ENCODE measurements at regions not wholly inside any gene's neighbourhood (a gene's known extent, or its start where the extent isn't known, plus 50 kb on each side); places are given as distances from the start of the nearest gene placed in this dataset.

DNA sequence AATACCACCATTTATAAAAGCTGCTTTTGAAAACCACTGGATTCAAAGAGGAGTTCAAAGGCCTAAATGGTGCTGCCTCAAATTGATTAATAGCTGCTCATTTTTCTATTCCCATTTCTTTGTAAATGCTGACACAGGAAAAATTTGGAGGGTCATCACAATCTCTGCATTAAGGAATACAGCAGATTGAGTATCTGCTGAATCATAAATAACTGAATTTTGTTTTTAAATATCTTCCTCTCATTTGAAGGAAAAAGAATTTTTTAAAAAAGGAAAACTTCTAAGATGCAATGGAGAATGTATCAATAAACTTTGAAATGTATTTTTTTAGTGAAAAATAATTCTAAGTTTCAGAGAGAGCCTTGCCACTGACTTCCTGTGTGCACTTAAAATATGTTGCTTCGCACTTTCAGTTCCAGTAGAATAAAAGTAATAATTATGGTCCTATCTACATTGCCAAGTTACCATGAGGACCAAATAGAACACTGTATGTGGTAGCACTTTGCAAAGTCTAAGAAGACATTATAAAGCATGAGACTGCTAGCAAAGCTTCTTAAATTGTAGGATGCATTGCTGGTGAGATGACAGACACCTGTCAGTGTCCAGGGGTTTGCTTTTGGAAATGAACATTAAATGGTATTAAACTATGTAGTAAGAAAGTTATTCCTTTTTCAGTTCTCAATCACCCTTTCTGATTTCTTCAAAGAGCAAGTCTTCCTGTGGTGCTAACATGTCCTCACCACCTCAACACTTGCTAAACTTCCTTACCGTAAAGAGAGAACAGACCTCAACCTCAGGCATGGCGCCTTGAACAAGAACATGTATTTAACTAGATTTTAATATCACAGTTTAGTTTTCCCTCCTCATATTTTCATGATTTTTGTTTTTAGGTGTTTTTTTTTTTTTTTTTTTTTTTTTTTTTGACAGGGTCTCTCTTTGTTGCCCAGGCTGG lies 555.1 kb downstream of the EBF1 start:
- no peak for DNase-seq
- intact Hi-C loops (cut with DNase I): no loop called here
- H3K4me3 ChIP-seq (replicated peaks in 1 of 3): no peak overlapping the region
- 94 to 96% methylated on average over 3 of the region's 3 CpGs for WGBS, 2 donors
- no peaks in the 10 kb centered on the region for H3K36me3 ChIP-seq
- no peak overlapping the region for H3K27ac ChIP-seq
- H3K4me1 ChIP-seq: no peaks in the 10 kb centered on the region
- TF ChIP-seq, protein P1, sequence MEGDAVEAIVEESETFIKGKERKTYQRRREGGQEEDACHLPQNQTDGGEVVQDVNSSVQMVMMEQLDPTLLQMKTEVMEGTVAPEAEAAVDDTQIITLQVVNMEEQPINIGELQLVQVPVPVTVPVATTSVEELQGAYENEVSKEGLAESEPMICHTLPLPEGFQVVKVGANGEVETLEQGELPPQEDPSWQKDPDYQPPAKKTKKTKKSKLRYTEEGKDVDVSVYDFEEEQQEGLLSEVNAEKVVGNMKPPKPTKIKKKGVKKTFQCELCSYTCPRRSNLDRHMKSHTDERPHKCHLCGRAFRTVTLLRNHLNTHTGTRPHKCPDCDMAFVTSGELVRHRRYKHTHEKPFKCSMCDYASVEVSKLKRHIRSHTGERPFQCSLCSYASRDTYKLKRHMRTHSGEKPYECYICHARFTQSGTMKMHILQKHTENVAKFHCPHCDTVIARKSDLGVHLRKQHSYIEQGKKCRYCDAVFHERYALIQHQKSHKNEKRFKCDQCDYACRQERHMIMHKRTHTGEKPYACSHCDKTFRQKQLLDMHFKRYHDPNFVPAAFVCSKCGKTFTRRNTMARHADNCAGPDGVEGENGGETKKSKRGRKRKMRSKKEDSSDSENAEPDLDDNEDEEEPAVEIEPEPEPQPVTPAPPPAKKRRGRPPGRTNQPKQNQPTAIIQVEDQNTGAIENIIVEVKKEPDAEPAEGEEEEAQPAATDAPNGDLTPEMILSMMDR (IDR thresholded peaks at IDR 0.05): no peak
- TF ChIP-seq POLR2A (IDR thresholded peaks at IDR 0.05): no peak
- no peaks in the 10 kb centered on the region for H3K9me3 ChIP-seq
- no peaks in the 10 kb centered on the region for H3K27me3 ChIP-seq

DNA sequence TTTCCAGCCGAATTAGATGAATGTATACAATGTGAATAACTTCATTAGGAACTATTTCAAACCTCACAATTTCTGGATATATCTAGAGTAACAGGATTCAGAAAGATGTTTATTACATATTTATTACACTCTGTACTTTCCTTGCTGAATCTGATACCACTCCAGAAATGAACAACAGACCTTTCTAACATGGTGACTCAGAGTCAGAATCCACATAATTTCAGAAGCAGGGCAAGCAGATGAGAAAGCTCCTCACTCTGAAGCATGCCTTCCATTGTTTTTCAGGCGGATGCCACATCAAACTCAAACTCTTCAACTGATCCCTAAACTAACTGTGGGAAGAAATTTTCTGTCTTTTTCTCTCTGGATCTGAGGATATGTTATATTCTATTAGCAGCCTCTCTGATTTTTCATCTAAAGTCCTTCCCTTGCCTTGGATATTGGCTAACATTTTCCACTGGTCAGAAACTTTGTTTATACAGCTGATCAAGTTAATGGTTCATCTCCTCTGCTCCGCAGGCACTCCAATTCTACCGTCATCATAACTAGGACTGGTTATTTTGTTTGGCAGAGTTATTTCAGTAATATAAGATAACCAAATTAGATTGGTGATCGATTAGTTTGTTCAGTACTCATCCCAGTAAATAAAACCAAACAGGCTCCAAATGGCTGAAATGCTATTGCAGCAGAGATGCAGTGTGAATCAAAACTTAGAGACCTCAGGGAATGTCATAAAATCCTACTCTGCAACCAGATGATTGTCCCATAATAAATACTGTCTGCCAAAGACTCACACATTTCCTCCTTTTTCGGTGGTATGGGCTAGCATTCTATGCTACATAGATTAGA lies 556.0 kb downstream of the EBF1 start:
- TF ChIP-seq, protein P1 (IDR thresholded peaks at IDR 0.05): no peak
- TF ChIP-seq POLR2A (IDR thresholded peaks at IDR 0.05): no peak
- no peak overlapping the region for H3K27ac ChIP-seq
- intact Hi-C loops (cut with DNase I): no loop called here
- no peaks in the 10 kb centered on the region for H3K4me1 ChIP-seq
- no peak overlapping the region for H3K4me3 ChIP-seq (replicated peaks in 1 of 3)
- 73 to 74% methylated on average over 6 of the region's 6 CpGs for WGBS, 2 donors
- H3K27me3 ChIP-seq: no peaks in the 10 kb centered on the region
- no peaks in the 10 kb centered on the region for H3K36me3 ChIP-seq
- no peaks in the 10 kb centered on the region for H3K9me3 ChIP-seq
- DNase-seq: no peak

DNA sequence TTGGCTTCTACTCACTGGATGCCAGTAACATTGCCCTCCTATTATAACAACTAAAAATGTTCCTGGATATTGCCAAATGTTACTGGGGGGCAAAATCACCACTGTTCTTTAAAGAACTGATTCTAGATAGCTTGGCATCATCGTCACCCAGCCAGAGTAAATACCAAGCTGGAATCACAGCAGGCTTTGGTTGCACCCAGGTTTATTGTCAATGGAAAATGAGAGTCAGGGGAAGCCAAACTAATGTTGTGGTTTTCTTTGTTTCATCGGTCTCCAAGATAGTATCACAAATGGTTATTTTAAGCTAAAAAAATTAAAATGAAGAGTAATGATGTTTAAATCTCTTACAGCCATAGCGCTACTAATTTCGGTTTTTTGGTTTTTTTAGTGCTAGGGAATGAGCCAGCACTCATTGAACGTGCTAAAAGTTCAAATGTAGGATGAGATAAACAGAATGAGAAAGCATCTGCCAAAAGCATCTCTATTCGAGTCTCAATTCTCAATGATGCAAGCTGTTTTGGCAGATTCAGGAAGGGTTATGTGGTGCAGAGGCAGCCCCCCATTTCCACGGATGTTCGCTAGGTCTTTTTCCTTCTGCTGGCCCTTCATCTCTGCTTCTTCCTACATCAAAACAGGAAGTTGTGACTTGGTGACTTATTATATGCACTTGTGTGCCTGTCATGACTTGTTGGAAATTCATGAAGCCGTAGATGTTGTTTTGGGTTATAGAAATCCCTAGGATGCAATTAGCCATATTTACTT lies 558.0 kb downstream of the EBF1 start:
- H3K27ac ChIP-seq: no peak overlapping the region
- DNase-seq: no peak
- no peaks in the 10 kb centered on the region for H3K9me3 ChIP-seq
- H3K4me1 ChIP-seq: no peaks in the 10 kb centered on the region
- TF ChIP-seq POLR2A (IDR thresholded peaks at IDR 0.05): no peak
- TF ChIP-seq, protein P1 (IDR thresholded peaks at IDR 0.05): no peak
- no peak overlapping the region for H3K4me3 ChIP-seq (replicated peaks in 1 of 3)
- no peaks in the 10 kb centered on the region for H3K36me3 ChIP-seq
- intact Hi-C loops (cut with DNase I): no loop called here
- 73 to 83% methylated on average over 9 of the region's 9 CpGs for WGBS, 2 donors
- H3K27me3 ChIP-seq: no peaks in the 10 kb centered on the region

DNA sequence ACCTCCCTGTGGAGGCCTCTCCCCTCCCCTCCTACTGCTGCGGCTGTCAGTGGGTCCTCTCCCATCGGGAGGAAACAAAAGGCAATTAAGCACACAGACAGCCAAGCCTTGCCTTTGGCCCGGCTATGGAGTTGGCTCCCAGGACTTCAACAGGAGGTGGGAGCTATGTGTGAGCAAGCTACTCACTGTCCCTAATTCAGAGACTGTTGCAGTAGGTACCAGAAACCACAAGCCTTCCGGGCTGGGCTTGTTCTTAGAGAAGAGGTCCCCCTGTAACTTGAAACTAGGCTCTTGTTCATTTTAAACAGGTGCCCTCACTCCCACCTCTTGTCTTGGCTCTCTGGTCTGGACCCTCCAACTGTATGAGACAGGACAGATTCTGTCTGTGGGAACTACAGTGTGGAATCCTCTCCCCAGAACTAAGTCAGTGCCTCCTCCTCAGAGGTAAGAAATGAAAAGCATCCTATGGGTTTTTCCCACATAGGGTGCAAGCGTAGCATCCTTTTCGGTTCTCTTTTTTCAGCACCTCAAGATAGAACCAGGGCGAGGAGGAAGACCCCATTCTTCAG lies 561.1 kb downstream of the EBF1 start:
- DNase-seq: no peak
- intact Hi-C loops (cut with DNase I): no loop called here
- TF ChIP-seq POLR2A (IDR thresholded peaks at IDR 0.05): no peak
- TF ChIP-seq, protein P1 (IDR thresholded peaks at IDR 0.05): no peak
- WGBS, 2 donors: 59 to 63% methylated on average over 6 to 7 of the region's 7 CpGs
- no peaks in the 10 kb centered on the region for H3K36me3 ChIP-seq
- H3K9me3 ChIP-seq: no peaks in the 10 kb centered on the region
- no peaks in the 10 kb centered on the region for H3K27me3 ChIP-seq
- no peak overlapping the region for H3K4me3 ChIP-seq (replicated peaks in 1 of 3)
- H3K4me1 ChIP-seq: no peaks in the 10 kb centered on the region
- no peak overlapping the region for H3K27ac ChIP-seq

Measured in thyroid gland (tissue), 4 donors.